Esophagus muscularis mucosa (tissue), 3 donors: ENCODE measurements at regions not wholly inside any gene's neighbourhood (a gene's known extent, or its start where the extent isn't known, plus 50 kb on each side); places are given as distances from the start of the nearest gene placed in this dataset.
"Not testable (repeated sequence)": the region's sequence is repeated elsewhere in the genome, so short reads cannot be mapped to it uniquely, and the experiment has no call there.

Source experiments
- POLR2A ChIP-seq: fragments of 450-650 bp; IDR thresholded peaks from one replicate; pipeline ENCODE4 v1.6.1; 2017; ENCODE audit warnings: antibody characterized with exemption, moderate library complexity, mild to moderate bottlenecking, low read depth
- TF ChIP-seq, protein P1 (sequence below), 3 experiments: fragments of 200-600 bp in 2 of 3; fragments of 450-650 bp in 1 of 3; sonication (generic) in 2 of 3; IDR thresholded peaks; one replicate each; pipeline ENCODE4 v1.5.1; 2017 to 2019; ENCODE audit warnings: antibody characterized with exemption in 3 of 3, mild to moderate bottlenecking in 2 of 3, moderate library complexity in 1 of 3

GRCh38 chr4:12109056-12109455 is 680.4 kb upstream of the HS3ST1 start:
- TF ChIP-seq, protein P1, sequence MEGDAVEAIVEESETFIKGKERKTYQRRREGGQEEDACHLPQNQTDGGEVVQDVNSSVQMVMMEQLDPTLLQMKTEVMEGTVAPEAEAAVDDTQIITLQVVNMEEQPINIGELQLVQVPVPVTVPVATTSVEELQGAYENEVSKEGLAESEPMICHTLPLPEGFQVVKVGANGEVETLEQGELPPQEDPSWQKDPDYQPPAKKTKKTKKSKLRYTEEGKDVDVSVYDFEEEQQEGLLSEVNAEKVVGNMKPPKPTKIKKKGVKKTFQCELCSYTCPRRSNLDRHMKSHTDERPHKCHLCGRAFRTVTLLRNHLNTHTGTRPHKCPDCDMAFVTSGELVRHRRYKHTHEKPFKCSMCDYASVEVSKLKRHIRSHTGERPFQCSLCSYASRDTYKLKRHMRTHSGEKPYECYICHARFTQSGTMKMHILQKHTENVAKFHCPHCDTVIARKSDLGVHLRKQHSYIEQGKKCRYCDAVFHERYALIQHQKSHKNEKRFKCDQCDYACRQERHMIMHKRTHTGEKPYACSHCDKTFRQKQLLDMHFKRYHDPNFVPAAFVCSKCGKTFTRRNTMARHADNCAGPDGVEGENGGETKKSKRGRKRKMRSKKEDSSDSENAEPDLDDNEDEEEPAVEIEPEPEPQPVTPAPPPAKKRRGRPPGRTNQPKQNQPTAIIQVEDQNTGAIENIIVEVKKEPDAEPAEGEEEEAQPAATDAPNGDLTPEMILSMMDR (IDR thresholded peaks at IDR 0.05), result not testable (repeated sequence)
- not testable (repeated sequence) for TF ChIP-seq POLR2A
